ENCODE measurements at regions not wholly inside any gene's neighbourhood (a gene's known extent, or its start where the extent isn't known, plus 50 kb on each side); places are given as distances from the start of the nearest gene placed in this dataset.
"Not testable (repeated sequence)": the region's sequence is repeated elsewhere in the genome, so short reads cannot be mapped to it uniquely, and the experiment has no call there.

DNA sequence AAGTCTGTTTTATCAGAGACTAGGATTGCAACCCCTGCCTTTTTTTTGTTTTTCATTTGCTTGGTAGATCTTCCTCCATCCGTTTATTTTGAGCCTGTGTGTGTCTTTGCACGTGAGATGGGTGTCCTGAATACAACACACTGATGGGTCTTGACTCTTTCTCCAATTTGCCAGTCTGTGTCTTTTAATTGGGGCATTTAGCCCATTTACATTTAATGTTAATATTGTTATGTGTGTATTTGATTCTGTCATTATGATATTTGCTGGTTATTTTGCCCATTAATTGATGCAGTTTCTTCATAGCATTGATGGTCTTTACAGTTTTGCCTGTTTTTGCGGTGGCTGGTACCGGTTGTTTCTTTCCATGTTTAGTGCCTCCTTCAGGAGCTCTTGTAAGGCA lies 116.0 kb upstream of the PALM2AKAP2 start:
- TF ChIP-seq, protein P1, sequence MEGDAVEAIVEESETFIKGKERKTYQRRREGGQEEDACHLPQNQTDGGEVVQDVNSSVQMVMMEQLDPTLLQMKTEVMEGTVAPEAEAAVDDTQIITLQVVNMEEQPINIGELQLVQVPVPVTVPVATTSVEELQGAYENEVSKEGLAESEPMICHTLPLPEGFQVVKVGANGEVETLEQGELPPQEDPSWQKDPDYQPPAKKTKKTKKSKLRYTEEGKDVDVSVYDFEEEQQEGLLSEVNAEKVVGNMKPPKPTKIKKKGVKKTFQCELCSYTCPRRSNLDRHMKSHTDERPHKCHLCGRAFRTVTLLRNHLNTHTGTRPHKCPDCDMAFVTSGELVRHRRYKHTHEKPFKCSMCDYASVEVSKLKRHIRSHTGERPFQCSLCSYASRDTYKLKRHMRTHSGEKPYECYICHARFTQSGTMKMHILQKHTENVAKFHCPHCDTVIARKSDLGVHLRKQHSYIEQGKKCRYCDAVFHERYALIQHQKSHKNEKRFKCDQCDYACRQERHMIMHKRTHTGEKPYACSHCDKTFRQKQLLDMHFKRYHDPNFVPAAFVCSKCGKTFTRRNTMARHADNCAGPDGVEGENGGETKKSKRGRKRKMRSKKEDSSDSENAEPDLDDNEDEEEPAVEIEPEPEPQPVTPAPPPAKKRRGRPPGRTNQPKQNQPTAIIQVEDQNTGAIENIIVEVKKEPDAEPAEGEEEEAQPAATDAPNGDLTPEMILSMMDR (IDR thresholded peaks at IDR 0.05) = not testable (repeated sequence)
- not testable (repeated sequence) for TF ChIP-seq POLR2A, EP300 (IDR thresholded peaks at IDR 0.05)
